Hematopoietic multipotent progenitor cell (in vitro differentiated cells): ENCODE measurements at regions not wholly inside any gene's neighbourhood (a gene's known extent, or its start where the extent isn't known, plus 50 kb on each side); places are given as distances from the start of the nearest gene placed in this dataset.

Experiments used
- DNase-seq, 3 donors: peaks; one replicate each; pipeline ENCODE4 v3.0.0-alpha.2; 2011 to 2015; ENCODE audit warnings: low read depth in 2 of 3, low spot score in 2 of 3

GRCh38 chr10:89153971-89154370 lies 53.1 kb downstream of the CH25H start:
- no peak for DNase-seq

- DNase-seq = no peak
These were observed 54.0 kb downstream of the CH25H start for GRCh38 chr10:89153116-89153515.

GRCh38 chr10:89151857-89152256 lies 55.3 kb downstream of the CH25H start:
- no peak for DNase-seq

GRCh38 chr10:89148061-89148460 lies 59.1 kb downstream of the CH25H start:
- DNase-seq = no peak

GRCh38 chr10:89147256-89147655 lies 59.9 kb downstream of the CH25H start:
- no peak for DNase-seq

GRCh38 chr10:89144836-89145235 lies 62.3 kb downstream of the CH25H start:
- no peak for DNase-seq

- no peak for DNase-seq
These were observed 64.5 kb downstream of the CH25H start for GRCh38 chr10:89142590-89142989.

GRCh38 chr10:89138755-89139490 lies 68.2 kb downstream of the CH25H start:
- no peak for DNase-seq

GRCh38 chr10:89134963-89135362 lies 72.2 kb downstream of the CH25H start:
- DNase-seq = no peak

GRCh38 chr10:89129911-89130310 lies 77.2 kb downstream of the CH25H start:
- DNase-seq = peak in 1 of 3 donors; percentile 47

- peak in 2 of 3 donors; percentile 9 to 15 for DNase-seq
These were observed 84.6 kb downstream of the CH25H start for GRCh38 chr10:89122433-89123051.

- no peak for DNase-seq
These were observed 85.4 kb downstream of the CH25H start for GRCh38 chr10:89121764-89122020.

GRCh38 chr10:89120931-89121763 lies 86.0 kb downstream of the CH25H start:
- no peak for DNase-seq

- no peak for DNase-seq
These were observed 87.5 kb downstream of the CH25H start for GRCh38 chr10:89119651-89120050.

GRCh38 chr10:89118091-89118490 lies 89.0 kb downstream of the CH25H start:
- DNase-seq = no peak

- peak in 1 of 3 donors; percentile 42 for DNase-seq
These were observed 91.1 kb downstream of the CH25H start for GRCh38 chr10:89115876-89116627.

GRCh38 chr10:89114846-89115625 lies 92.1 kb downstream of the CH25H start:
- DNase-seq = no peak

GRCh38 chr10:89102735-89103134 lies 104.4 kb downstream of the CH25H start:
- no peak for DNase-seq

GRCh38 chr10:89101943-89102342 lies 105.2 kb downstream of the CH25H start:
- DNase-seq = no peak

GRCh38 chr10:89100680-89101079 lies 106.4 kb downstream of the CH25H start:
- no peak for DNase-seq
